Activated B cell treated with CpG ODN at 0.5 μM for 24 hours (primary cell): ENCODE measurements at regions not wholly inside any gene's neighbourhood (a gene's known extent, or its start where the extent isn't known, plus 50 kb on each side); places are given as distances from the start of the nearest gene placed in this dataset.

Source experiments
- ATAC-seq: fragments of 200-7000 bp; cut with Tn5 transposase; one replicate; pipeline ENCODE4 v1.10.0; 2021; ENCODE audit warnings: low read depth, mild to moderate bottlenecking, moderate library complexity
- CTCF ChIA-PET: fragments of 350-600 bp; sonication (Branson Sonifier 250); formaldehyde crosslinking; loops from one replicate; lab custom pipeline; 2021; ENCODE audit warnings: antibody characterized with exemption; lab: Charles Lee
- POLR2A ChIA-PET: fragments of 350-600 bp; sonication (Branson Sonifier 250); formaldehyde crosslinking; loops from one replicate; lab custom pipeline; 2021; ENCODE audit warnings: antibody characterized with exemption; lab: Charles Lee
- DNase-seq: peaks from one replicate; pipeline ENCODE4 v3.0.0; 2022
- H3K27ac Mint-ChIP-seq: one replicate; pipeline ENCODE4 v1.8.0; 2020; ENCODE audit warnings: mixed read lengths
- H3K27me3 Mint-ChIP-seq: one replicate; pipeline ENCODE4 v1.8.0; 2021; ENCODE audit warnings: mixed read lengths
- H3K36me3 Mint-ChIP-seq: one replicate; pipeline ENCODE4 v1.8.0; 2021; ENCODE audit warnings: low read depth, mixed read lengths
- H3K4me1 Mint-ChIP-seq: one replicate; pipeline ENCODE4 v1.8.0; 2021; ENCODE audit warnings: mixed read lengths
- H3K4me3 Mint-ChIP-seq: one replicate; pipeline ENCODE4 v1.8.0; 2020; ENCODE audit warnings: mild to moderate bottlenecking, mixed read lengths
- H3K9me3 Mint-ChIP-seq: one replicate; pipeline ENCODE4 v1.8.0; 2020; ENCODE audit warnings: mixed read lengths
- CTCF ChIP-seq: fragments of 200-600 bp; IDR thresholded peaks from one replicate; pipeline ENCODE4 v1.8.0; 2022; ENCODE audit warnings: antibody characterized with exemption, mild to moderate bottlenecking
- intact Hi-C: fragments of 100-400 bp; cut with micrococcal nuclease; formaldehyde crosslinking; loops from one replicate; pipeline ENCODE4 v1.15.1; 2024

- Mint-ChIP-seq H3K27ac (no peak overlapping the region), H3K27me3 (no peaks in the 10 kb centered on the region), H3K4me3 (no peak overlapping the region), H3K4me1 (no peaks in the 10 kb centered on the region), H3K36me3 (no peaks in the 10 kb centered on the region), H3K9me3 (peaks cover 6% of the 10 kb centered on the region)
- CTCF ChIA-PET, result no interaction called here
- POLR2A ChIA-PET, result no interaction called here
- intact Hi-C loops, result no loop called here
- DNase-seq (no peak), ATAC-seq (no peak)
- TF ChIP-seq CTCF, result no peak
Observed at GRCh38 chr14:66311990-66312389, 174.2 kb upstream of the CCDC196 start.

- H3K27ac Mint-ChIP-seq, result no peak overlapping the region
- no peak for TF ChIP-seq CTCF
- peaks cover 8% of the 10 kb centered on the region for H3K9me3 Mint-ChIP-seq
- H3K36me3 Mint-ChIP-seq, result no peaks in the 10 kb centered on the region
- no peaks in the 10 kb centered on the region for H3K27me3 Mint-ChIP-seq
- DNase-seq (no peak), ATAC-seq (no peak)
- H3K4me3 Mint-ChIP-seq, result no peak overlapping the region
- intact Hi-C loops, result no loop called here
- CTCF ChIA-PET, result no interaction called here
- H3K4me1 Mint-ChIP-seq, result no peaks in the 10 kb centered on the region
- POLR2A ChIA-PET, result no interaction called here
Observed at GRCh38 chr14:66312451-66312850, 173.7 kb upstream of the CCDC196 start.

GRCh38 chr14:66315098-66315497, 171.1 kb upstream of the CCDC196 start:
- Mint-ChIP-seq H3K9me3 (peaks cover 20% of the 10 kb centered on the region), H3K36me3 (no peaks in the 10 kb centered on the region), H3K27me3 (no peaks in the 10 kb centered on the region), H3K27ac (no peak overlapping the region), H3K4me1 (no peaks in the 10 kb centered on the region), H3K4me3 (no peak overlapping the region)
- ChIA-PET CTCF (no interaction called here), POLR2A (no interaction called here)
- TF ChIP-seq CTCF, result no peak
- intact Hi-C loops, result no loop called here
- ATAC-seq (no peak), DNase-seq (no peak)

GRCh38 chr14:66315548-66315947, 170.6 kb upstream of the CCDC196 start:
- no peaks in the 10 kb centered on the region for H3K27me3 Mint-ChIP-seq
- no peak for DNase-seq
- peaks cover 23% of the 10 kb centered on the region for H3K9me3 Mint-ChIP-seq
- H3K27ac Mint-ChIP-seq, result no peak overlapping the region
- no peak overlapping the region for H3K4me3 Mint-ChIP-seq
- ChIA-PET POLR2A (no interaction called here), CTCF (no interaction called here)
- no peak for ATAC-seq
- no peaks in the 10 kb centered on the region for H3K36me3 Mint-ChIP-seq
- H3K4me1 Mint-ChIP-seq, result no peaks in the 10 kb centered on the region
- TF ChIP-seq CTCF, result no peak
- intact Hi-C loops, result no loop called here

GRCh38 chr14:66322564-66322963, 163.6 kb upstream of the CCDC196 start:
- Mint-ChIP-seq H3K9me3 (peaks cover 27% of the 10 kb centered on the region), H3K36me3 (no peaks in the 10 kb centered on the region)

More at GRCh38 chr14:66322564-66322963, 163.6 kb upstream of the CCDC196 start:
- ChIA-PET CTCF (no interaction called here), POLR2A (no interaction called here)
- intact Hi-C loops, result no loop called here
- no peak for TF ChIP-seq CTCF
- no peak for ATAC-seq
- no peak for DNase-seq
- H3K27ac Mint-ChIP-seq, result no peak overlapping the region
- H3K27me3 Mint-ChIP-seq, result peaks cover 4% of the 10 kb centered on the region
- H3K4me3 Mint-ChIP-seq, result no peak overlapping the region
- no peaks in the 10 kb centered on the region for H3K4me1 Mint-ChIP-seq
